Upper lobe of left lung (tissue), 6 donors: ENCODE measurements at regions not wholly inside any gene's neighbourhood (a gene's known extent, or its start where the extent isn't known, plus 50 kb on each side); places are given as distances from the start of the nearest gene placed in this dataset.

Experiments used
- ATAC-seq, 2 donors: fragments of 200-7000 bp; cut with Tn5 transposase; one replicate each; pipeline ENCODE4 v1.9.1; 2022; ENCODE audit warnings: mild to moderate bottlenecking in 2 of 2, moderate library complexity in 2 of 2; ENCODE audit not compliant: low FRiP score in 2 of 2
- DNase-seq, 2 donors: peaks; one replicate each; pipeline ENCODE4 v3.0.0-alpha.2; 2019 to 2020
- H3K27ac ChIP-seq, 4 donors: fragments of 200-600 bp; sonication (generic); one replicate each; pipeline ENCODE4 v1.5.1; 2016 to 2019
- H3K27me3 ChIP-seq, 4 donors: fragments of 200-600 bp; sonication (generic); one replicate each; pipeline ENCODE4 v1.5.1; 2017 to 2019
- H3K36me3 ChIP-seq, 4 donors: fragments of 200-600 bp; sonication (generic); one replicate each; pipeline ENCODE4 v1.5.1; 2016 to 2019
- H3K4me1 ChIP-seq, 4 donors: fragments of 200-600 bp; sonication (generic); one replicate each; pipeline ENCODE4 v1.5.1; 2018 to 2019
- H3K4me3 ChIP-seq, 4 donors: fragments of 200-600 bp; sonication (generic); one replicate each; pipeline ENCODE4 v1.5.1; 2017 to 2019; ENCODE audit warnings: mild to moderate bottlenecking in 2 of 4, moderate library complexity in 1 of 4
- H3K9me3 ChIP-seq, 4 donors: fragments of 200-600 bp; sonication (generic); one replicate each; pipeline ENCODE4 v1.5.1; 2018 to 2019
- EP300 ChIP-seq, 4 donors: sonication (generic); formaldehyde crosslinking; IDR thresholded peaks; one replicate each; pipeline ENCODE4 v1.5.1; 2017; ENCODE audit warnings: antibody characterized with exemption in 4 of 4, control low read depth in 2 of 4
- POLR2A ChIP-seq, 4 donors: fragments of 450-650 bp; IDR thresholded peaks; one replicate each; pipeline ENCODE4 v1.5.1; 2016 to 2017; ENCODE audit warnings: antibody characterized with exemption in 4 of 4, mild to moderate bottlenecking in 2 of 4
- POLR2AphosphoS5 ChIP-seq, 2 donors: sonication (generic); formaldehyde crosslinking; IDR thresholded peaks; one replicate each; pipeline ENCODE4 v1.5.1; 2017; ENCODE audit warnings: antibody characterized with exemption in 2 of 2
- WGBS, 2 donors: methylation state at CpG; one replicate each; pipeline ENCODE4 v1.1.5; 2017 to 2018; 5-methylcytosine and 5-hydroxymethylcytosine counted together
- TF ChIP-seq, protein P1 (sequence below), 6 experiments: fragments of 450-650 bp in 4 of 6; fragments of 200-600 bp in 2 of 6; sonication (generic) in 2 of 6; IDR thresholded peaks; one replicate each; pipeline ENCODE4 v1.5.1; 2016 to 2019; ENCODE audit warnings: antibody characterized with exemption in 6 of 6
- donor health status: DM: no; HTN: no; CAD: no; lungs with moderate emphysema.
- donor health status: DM: no; HTN: yes; CAD: no; lungs with severe emphysema.

DNA sequence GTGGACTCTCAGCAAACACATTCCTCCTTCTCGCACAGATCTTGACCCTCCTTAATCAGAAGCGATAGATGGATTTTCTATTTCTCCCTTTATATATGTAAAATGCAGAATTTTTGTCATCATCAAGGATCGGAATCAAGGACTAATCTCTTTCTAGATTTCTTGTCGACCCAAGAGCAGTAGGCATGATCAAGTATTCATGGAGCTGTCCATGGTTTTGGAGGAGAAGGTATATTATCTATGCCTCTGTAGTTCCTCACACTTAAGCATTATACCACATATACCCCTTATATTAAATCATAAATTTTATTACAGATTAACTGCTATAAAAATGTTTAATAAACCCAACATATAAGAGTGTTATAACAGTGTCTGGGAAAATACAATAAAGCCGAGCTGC, 886.8 kb downstream of the NLGN4X start:
- Histone ChIP-seq H3K27me3 (no peaks in the 10 kb centered on the region), H3K4me3 (no peak overlapping the region), H3K4me1 (no peaks in the 10 kb centered on the region), H3K27ac (no peak overlapping the region), H3K9me3 (no peaks in the 10 kb centered on the region), H3K36me3 (no peaks in the 10 kb centered on the region)
- DNase-seq, result no peak
- ATAC-seq, result no peak
- 89% methylated on average over 5 of the region's 5 CpGs for WGBS, 2 donors
- TF ChIP-seq POLR2AphosphoS5 (IDR thresholded peaks at IDR 0.05) (no peak), EP300 (IDR thresholded peaks at IDR 0.05) (no peak)

DNA sequence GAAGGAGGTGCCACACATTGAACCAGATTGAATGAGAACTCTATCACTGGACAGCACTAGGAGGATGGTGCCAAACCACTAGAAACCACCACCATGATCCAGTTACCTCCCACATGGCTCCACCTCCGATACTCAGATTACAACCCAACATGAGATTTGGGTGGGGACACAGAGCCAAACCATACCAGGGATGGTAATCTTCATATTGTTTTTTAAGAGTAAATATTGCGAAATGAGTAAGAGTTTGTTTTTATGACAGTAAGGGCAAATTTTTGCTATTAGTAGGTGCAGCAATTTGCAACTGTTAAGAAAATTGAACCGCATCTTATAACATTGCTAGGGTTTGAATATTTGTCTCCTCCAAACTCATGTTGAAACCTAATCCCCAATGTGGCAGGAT, 891.5 kb downstream of the NLGN4X start:
- Histone ChIP-seq H3K4me3 (no peak overlapping the region), H3K9me3 (no peaks in the 10 kb centered on the region), H3K27ac (no peak overlapping the region), H3K4me1 (no peaks in the 10 kb centered on the region), H3K27me3 (no peaks in the 10 kb centered on the region), H3K36me3 (no peaks in the 10 kb centered on the region)
- DNase-seq (no peak), ATAC-seq (no peak)
- TF ChIP-seq, protein P1, sequence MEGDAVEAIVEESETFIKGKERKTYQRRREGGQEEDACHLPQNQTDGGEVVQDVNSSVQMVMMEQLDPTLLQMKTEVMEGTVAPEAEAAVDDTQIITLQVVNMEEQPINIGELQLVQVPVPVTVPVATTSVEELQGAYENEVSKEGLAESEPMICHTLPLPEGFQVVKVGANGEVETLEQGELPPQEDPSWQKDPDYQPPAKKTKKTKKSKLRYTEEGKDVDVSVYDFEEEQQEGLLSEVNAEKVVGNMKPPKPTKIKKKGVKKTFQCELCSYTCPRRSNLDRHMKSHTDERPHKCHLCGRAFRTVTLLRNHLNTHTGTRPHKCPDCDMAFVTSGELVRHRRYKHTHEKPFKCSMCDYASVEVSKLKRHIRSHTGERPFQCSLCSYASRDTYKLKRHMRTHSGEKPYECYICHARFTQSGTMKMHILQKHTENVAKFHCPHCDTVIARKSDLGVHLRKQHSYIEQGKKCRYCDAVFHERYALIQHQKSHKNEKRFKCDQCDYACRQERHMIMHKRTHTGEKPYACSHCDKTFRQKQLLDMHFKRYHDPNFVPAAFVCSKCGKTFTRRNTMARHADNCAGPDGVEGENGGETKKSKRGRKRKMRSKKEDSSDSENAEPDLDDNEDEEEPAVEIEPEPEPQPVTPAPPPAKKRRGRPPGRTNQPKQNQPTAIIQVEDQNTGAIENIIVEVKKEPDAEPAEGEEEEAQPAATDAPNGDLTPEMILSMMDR (IDR thresholded peaks at IDR 0.05), result no peak
- TF ChIP-seq EP300 (IDR thresholded peaks at IDR 0.05) (no peak), POLR2A (IDR thresholded peaks at IDR 0.05) (no peak), POLR2AphosphoS5 (IDR thresholded peaks at IDR 0.05) (no peak)
- WGBS, 2 donors, result 91 to 96% methylated on average over 3 of the region's 3 CpGs

DNA sequence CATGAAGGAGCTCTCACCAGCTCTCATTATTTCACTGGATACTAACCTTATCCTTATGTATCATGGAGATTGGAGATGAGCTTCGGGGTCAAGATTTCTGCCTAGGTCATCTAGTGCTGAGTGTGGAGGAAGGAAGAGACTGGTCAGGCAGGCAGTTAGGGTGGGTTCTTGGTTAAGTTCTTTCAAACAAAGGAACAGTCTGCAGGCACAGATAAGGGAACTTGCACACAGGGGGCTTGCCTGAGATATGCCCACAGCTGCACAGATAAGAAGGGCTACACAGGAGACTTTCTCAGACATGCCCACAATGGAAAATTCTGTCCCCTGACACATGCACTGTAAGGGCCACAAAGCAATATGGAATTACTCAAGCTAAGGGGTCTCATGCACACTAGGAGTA, 904.1 kb downstream of the NLGN4X start:
- no peaks in the 10 kb centered on the region for H3K4me1 ChIP-seq
- no peak for TF ChIP-seq POLR2A (IDR thresholded peaks at IDR 0.05)
- TF ChIP-seq EP300 (IDR thresholded peaks at IDR 0.05), result no peak
- TF ChIP-seq POLR2AphosphoS5 (IDR thresholded peaks at IDR 0.05), result no peak
- TF ChIP-seq, protein P1 (IDR thresholded peaks at IDR 0.05), result no peak
- H3K27me3 ChIP-seq, result no peaks in the 10 kb centered on the region
- H3K27ac ChIP-seq, result no peak overlapping the region
- H3K4me3 ChIP-seq, result no peak overlapping the region
- WGBS, 2 donors, result 18 to 40% methylated on average over 1 of the region's 1 CpG
- no peak for DNase-seq
- H3K9me3 ChIP-seq, result no peaks in the 10 kb centered on the region
- ATAC-seq, result no peak
- H3K36me3 ChIP-seq, result no peaks in the 10 kb centered on the region

DNA sequence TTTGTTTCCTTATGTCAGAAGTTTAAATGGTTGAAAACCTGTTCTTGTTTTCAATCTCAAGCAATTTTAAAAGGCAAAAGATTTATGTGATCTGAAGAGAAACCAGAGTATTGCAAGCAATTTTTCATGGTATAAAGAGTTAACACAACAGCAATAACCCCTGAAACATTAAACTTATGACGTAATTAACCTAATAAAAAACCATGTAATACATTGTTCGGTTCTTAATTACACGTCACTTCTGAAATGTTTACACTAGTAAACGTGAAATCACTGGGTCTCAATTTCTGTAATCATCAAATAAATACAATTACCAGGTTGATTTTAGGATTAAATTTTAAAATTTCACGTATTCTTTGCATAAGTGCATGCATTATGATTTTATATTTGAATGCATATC, 914.5 kb downstream of the NLGN4X start:
- Histone ChIP-seq H3K9me3 (no peaks in the 10 kb centered on the region), H3K36me3 (no peaks in the 10 kb centered on the region), H3K4me3 (no peak overlapping the region), H3K27me3 (no peaks in the 10 kb centered on the region), H3K4me1 (no peaks in the 10 kb centered on the region), H3K27ac (no peak overlapping the region)
- ATAC-seq (no peak), DNase-seq (no peak)
- 69 to 75% methylated on average over 5 of the region's 5 CpGs for WGBS, 2 donors
- TF ChIP-seq, protein P1 (IDR thresholded peaks at IDR 0.05), result no peak
- no peak for TF ChIP-seq POLR2AphosphoS5 (IDR thresholded peaks at IDR 0.05)
- no peak for TF ChIP-seq POLR2A (IDR thresholded peaks at IDR 0.05)
- TF ChIP-seq EP300 (IDR thresholded peaks at IDR 0.05), result no peak

DNA sequence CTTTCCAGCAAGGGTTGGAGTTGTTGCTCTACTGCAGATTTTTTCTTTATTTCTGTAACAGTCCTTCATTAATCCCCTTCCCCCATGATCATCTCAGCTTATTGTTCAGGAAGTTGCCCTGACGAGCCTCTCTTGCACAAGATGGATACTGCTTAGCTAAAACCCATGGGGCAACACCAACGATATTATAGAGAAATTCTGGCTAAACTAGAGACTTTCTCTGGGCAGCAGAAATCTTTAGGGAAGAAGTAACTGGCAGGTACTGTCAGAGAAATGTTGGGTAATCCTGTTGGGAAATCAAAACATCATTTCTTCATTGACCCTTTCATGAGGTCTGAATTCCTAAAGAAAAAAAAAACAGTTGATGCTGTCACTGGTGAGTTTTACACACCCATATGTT, 921.3 kb downstream of the NLGN4X start:
- TF ChIP-seq EP300 (IDR thresholded peaks at IDR 0.05) (no peak), POLR2AphosphoS5 (IDR thresholded peaks at IDR 0.05) (no peak), POLR2A (IDR thresholded peaks at IDR 0.05) (no peak)
- TF ChIP-seq, protein P1 (IDR thresholded peaks at IDR 0.05), result no peak
- Histone ChIP-seq H3K4me3 (no peak overlapping the region), H3K27ac (no peak overlapping the region), H3K36me3 (no peaks in the 10 kb centered on the region), H3K4me1 (no peaks in the 10 kb centered on the region), H3K9me3 (no peaks in the 10 kb centered on the region), H3K27me3 (no peaks in the 10 kb centered on the region)
- 41 to 48% methylated on average over 2 of the region's 2 CpGs for WGBS, 2 donors
- no peak for DNase-seq
- no peak for ATAC-seq
